Endothelial cell (in vitro differentiated cells): ENCODE measurements at regions not wholly inside any gene's neighbourhood (a gene's known extent, or its start where the extent isn't known, plus 50 kb on each side); places are given as distances from the start of the nearest gene placed in this dataset.

ENCODE experiments used
- DNase-seq: peaks from one replicate; pipeline ENCODE4 v3.0.0; 2021; ENCODE audit warnings: low spot score
- H3K27ac Mint-ChIP-seq: one replicate; pipeline ENCODE4 v1.8.0; 2021; ENCODE audit warnings: mixed read lengths, inconsistent platforms; ENCODE audit not compliant: unreplicated experiment
- H3K27me3 Mint-ChIP-seq: one replicate; pipeline ENCODE4 v1.8.0; 2021; ENCODE audit warnings: mild to moderate bottlenecking, moderate library complexity, mixed read lengths, inconsistent platforms; ENCODE audit not compliant: unreplicated experiment
- H3K36me3 Mint-ChIP-seq: one replicate; pipeline ENCODE4 v1.8.0; 2021; ENCODE audit warnings: mild to moderate bottlenecking, low read depth, mixed read lengths, inconsistent platforms; ENCODE audit not compliant: unreplicated experiment
- H3K4me1 Mint-ChIP-seq: one replicate; pipeline ENCODE4 v1.8.0; 2021; ENCODE audit warnings: mild to moderate bottlenecking, mixed read lengths, inconsistent platforms; ENCODE audit not compliant: unreplicated experiment
- H3K4me3 Mint-ChIP-seq: one replicate; pipeline ENCODE4 v1.8.0; 2021; ENCODE audit warnings: mild to moderate bottlenecking, mixed read lengths, inconsistent platforms; ENCODE audit not compliant: unreplicated experiment
- H3K9me3 Mint-ChIP-seq: one replicate; pipeline ENCODE4 v1.8.0; 2021; ENCODE audit warnings: mixed read lengths, inconsistent platforms; ENCODE audit not compliant: unreplicated experiment
- CTCF ChIP-seq: fragments of 200-600 bp; sonication (generic); IDR thresholded peaks from one replicate; pipeline ENCODE4 v1.5.0; 2021; ENCODE audit warnings: antibody characterized with exemption; ENCODE audit not compliant: unreplicated experiment

GRCh38 chr7:124645704-124646103, 119.9 kb downstream of the GPR37 start:
- DNase-seq: no peak
- Mint-ChIP-seq H3K4me3 (no peak overlapping the region), H3K36me3 (no peaks in the 10 kb centered on the region), H3K4me1 (no peaks in the 10 kb centered on the region), H3K27ac (no peak overlapping the region), H3K9me3 (no peaks in the 10 kb centered on the region), H3K27me3 (no peaks in the 10 kb centered on the region)
- no peak for TF ChIP-seq CTCF

GRCh38 chr7:124643311-124643811, 122.2 kb downstream of the GPR37 start:
- no peaks in the 10 kb centered on the region for H3K36me3 Mint-ChIP-seq

GRCh38 chr7:124635416-124635815, 130.2 kb downstream of the GPR37 start:
- Mint-ChIP-seq H3K9me3 (no peaks in the 10 kb centered on the region), H3K27ac (no peak overlapping the region), H3K4me1 (no peaks in the 10 kb centered on the region), H3K27me3 (no peaks in the 10 kb centered on the region), H3K4me3 (no peak overlapping the region), H3K36me3 (no peaks in the 10 kb centered on the region)
- no peak for TF ChIP-seq CTCF
- DNase-seq: no peak

More at GRCh38 chr7:124643311-124643811, 122.2 kb downstream of the GPR37 start:
- Mint-ChIP-seq H3K9me3 (no peaks in the 10 kb centered on the region), H3K4me3 (no peak overlapping the region), H3K27ac (no peak overlapping the region), H3K27me3 (no peaks in the 10 kb centered on the region), H3K4me1 (no peaks in the 10 kb centered on the region)
- TF ChIP-seq CTCF: no peak
- DNase-seq: no peak

GRCh38 chr7:124633740-124634139, 131.9 kb downstream of the GPR37 start:
- Mint-ChIP-seq H3K4me3 (no peak overlapping the region), H3K9me3 (no peaks in the 10 kb centered on the region), H3K36me3 (no peaks in the 10 kb centered on the region), H3K4me1 (no peaks in the 10 kb centered on the region), H3K27ac (no peak overlapping the region), H3K27me3 (no peaks in the 10 kb centered on the region)
- TF ChIP-seq CTCF: no peak
- no peak for DNase-seq

GRCh38 chr7:124630395-124630794, 135.2 kb downstream of the GPR37 start:
- Mint-ChIP-seq H3K4me3 (no peak overlapping the region), H3K27me3 (no peaks in the 10 kb centered on the region), H3K27ac (no peak overlapping the region), H3K9me3 (no peaks in the 10 kb centered on the region), H3K4me1 (no peaks in the 10 kb centered on the region), H3K36me3 (no peaks in the 10 kb centered on the region)
- no peak for TF ChIP-seq CTCF
- no peak for DNase-seq
